ENCODE measurements at regions not wholly inside any gene's neighbourhood (a gene's known extent, or its start where the extent isn't known, plus 50 kb on each side); places are given as distances from the start of the nearest gene placed in this dataset.

DNA sequence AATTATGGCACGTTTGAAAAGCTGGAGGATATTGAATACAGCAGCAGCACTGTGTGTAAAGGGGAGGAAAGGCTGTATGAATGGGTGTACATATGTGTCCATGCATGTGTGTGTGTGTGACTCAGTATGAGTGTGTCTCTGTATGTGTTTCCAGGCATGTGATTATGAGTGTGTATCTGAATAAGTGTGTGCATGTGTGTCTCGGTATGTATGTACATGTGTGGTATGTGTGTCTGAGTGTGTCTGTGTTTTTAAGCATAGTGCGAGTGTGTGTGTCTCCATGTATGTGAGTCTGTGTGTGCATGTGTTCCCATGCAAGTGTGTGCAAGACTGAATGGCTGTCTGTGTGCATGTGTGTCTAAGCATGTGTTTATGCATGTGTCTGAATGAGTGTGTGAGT lies 259.1 kb upstream of the XYLT1 start:
- TF ChIP-seq, protein P1, sequence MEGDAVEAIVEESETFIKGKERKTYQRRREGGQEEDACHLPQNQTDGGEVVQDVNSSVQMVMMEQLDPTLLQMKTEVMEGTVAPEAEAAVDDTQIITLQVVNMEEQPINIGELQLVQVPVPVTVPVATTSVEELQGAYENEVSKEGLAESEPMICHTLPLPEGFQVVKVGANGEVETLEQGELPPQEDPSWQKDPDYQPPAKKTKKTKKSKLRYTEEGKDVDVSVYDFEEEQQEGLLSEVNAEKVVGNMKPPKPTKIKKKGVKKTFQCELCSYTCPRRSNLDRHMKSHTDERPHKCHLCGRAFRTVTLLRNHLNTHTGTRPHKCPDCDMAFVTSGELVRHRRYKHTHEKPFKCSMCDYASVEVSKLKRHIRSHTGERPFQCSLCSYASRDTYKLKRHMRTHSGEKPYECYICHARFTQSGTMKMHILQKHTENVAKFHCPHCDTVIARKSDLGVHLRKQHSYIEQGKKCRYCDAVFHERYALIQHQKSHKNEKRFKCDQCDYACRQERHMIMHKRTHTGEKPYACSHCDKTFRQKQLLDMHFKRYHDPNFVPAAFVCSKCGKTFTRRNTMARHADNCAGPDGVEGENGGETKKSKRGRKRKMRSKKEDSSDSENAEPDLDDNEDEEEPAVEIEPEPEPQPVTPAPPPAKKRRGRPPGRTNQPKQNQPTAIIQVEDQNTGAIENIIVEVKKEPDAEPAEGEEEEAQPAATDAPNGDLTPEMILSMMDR (conservative IDR thresholded peaks at IDR 0.05; ENCODE audit: low read length): no peak
- TF ChIP-seq EZH2phosphoT487 (IDR thresholded peaks at IDR 0.05; ENCODE audit: borderline replicate concordance, low read depth, low read length): no peak
